ENCODE measurements at regions not wholly inside any gene's neighbourhood (a gene's known extent, or its start where the extent isn't known, plus 50 kb on each side); places are given as distances from the start of the nearest gene placed in this dataset.

DNA sequence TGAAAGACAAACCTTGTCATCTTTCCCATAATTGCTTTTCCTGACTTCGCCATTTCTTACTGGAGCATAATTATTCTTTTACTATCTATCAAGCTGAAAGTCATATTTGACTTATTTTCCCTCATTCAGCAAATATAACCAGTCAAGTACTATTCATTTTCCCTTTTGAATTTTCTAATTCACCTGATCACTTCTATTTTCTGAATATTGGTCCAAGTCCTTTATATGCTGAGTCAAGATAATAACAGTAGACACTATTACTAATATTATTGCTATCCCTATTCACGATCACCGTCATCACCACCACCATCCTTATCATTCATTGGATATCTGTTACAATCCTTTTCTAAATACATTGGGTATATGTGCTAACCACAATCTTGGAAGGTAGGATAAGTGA lies 728.0 kb downstream of the NOVA1 start:
- Mint-ChIP-seq H3K36me3 (no peaks in the 10 kb centered on the region), H3K9me3 (peaks cover 0 to 3% (median 0%) of the 10 kb centered on the region in 7 donors), H3K27me3 (no peaks in the 10 kb centered on the region), H3K4me3 (no peak overlapping the region), H3K4me1 (no peaks in the 10 kb centered on the region), H3K27ac (no peak overlapping the region)
- DNase-seq (no peak), ATAC-seq (ENCODE audit: low read depth in 2 of 2) (no peak)

DNA sequence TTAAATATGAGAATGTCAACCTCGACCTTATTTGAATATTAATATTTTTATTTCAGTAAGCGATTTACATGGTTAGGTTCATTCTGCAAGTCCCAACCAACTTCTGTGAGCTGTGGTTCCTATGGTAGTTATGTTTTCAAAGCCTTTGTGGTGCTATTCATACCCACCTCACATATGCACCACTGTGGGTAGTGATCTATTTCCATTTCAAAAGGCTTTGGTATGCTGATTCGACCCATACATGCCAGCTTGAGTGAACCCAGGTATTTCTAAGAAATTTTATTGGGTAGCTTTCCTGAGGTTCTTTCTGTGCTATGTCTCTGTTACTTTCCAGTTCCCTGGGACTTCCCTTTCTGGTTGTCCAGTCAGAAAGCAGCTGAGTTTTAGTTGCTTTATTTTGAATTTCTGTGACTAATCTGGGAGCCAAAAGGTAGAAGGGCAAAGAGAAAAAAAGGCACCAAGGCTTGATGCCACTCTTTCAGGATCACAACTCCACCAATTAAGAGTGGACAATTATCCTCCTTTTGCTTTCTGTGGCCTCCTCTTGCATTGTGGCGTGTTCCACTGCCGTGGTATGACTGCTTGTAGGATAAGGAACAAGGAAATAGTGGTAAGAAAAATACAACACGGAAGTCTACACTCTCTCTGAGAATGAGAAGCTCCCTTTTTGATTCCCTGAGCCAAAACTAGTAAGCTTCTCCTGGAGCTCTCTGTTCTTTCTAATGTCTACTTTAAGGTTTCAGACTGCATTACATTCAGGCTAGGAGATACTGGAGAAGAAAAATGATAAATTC lies 729.1 kb downstream of the NOVA1 start:
- no peak for ATAC-seq (ENCODE audit: low read depth in 2 of 2)
- Mint-ChIP-seq H3K4me1 (no peaks in the 10 kb centered on the region), H3K27me3 (no peaks in the 10 kb centered on the region), H3K36me3 (no peaks in the 10 kb centered on the region), H3K4me3 (no peak overlapping the region), H3K27ac (no peak overlapping the region), H3K9me3 (peaks cover 0 to 7% (median 0%) of the 10 kb centered on the region in 7 donors)
- DNase-seq, result no peak

DNA sequence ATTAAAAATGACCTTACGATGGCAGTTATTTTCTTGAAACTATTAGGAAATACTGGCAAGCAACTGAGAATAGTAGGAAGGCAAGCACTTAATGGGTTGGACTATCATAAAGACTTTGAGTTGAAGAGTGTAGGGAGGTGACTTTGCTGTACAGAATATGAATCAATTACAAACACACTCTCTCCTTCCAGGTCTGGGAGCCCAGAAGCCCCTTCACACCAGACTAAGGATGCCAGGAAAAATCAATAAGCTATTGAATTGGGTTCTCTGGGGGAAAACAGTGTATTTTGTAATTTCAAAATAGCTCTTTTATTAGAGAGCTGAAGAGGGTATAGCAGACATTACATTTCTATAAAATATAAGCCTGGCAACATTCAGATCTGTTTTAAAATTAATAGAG lies 736.4 kb downstream of the NOVA1 start:
- no peak for DNase-seq
- no peak overlapping the region for H3K27ac Mint-ChIP-seq
- H3K36me3 Mint-ChIP-seq, result no peaks in the 10 kb centered on the region
- H3K9me3 Mint-ChIP-seq, result peaks cover 0 to 7% (median 0%) of the 10 kb centered on the region in 7 donors
- no peak for ATAC-seq (ENCODE audit: low read depth in 2 of 2)
- H3K4me1 Mint-ChIP-seq, result no peaks in the 10 kb centered on the region
- H3K27me3 Mint-ChIP-seq, result no peaks in the 10 kb centered on the region
- no peak overlapping the region for H3K4me3 Mint-ChIP-seq

DNA sequence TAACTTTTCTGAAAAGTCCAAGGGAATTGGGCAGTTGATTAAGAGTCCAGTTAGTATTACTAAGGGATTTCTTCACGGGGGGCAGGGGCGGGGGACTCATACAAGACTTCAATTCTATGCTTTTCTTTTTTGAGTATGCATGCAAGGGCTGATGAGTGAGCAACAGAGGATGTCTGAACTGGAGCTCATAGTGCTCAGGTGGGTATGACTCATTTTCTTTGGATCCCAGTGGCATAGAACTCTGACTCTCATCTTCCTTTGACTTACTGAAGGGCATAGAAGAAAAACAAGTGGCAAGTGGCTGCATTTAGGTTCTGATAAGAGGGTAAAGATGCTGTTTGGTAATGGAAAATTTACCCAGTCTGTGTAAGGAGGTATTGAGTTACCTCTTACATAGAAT lies 749.2 kb downstream of the NOVA1 start:
- no peaks in the 10 kb centered on the region for H3K27me3 Mint-ChIP-seq
- H3K9me3 Mint-ChIP-seq, result peaks cover 0 to 5% (median 3%) of the 10 kb centered on the region in 7 donors
- no peak overlapping the region for H3K27ac Mint-ChIP-seq
- H3K4me3 Mint-ChIP-seq, result no peak overlapping the region
- DNase-seq, result no peak
- no peaks in the 10 kb centered on the region for H3K36me3 Mint-ChIP-seq
- no peak for ATAC-seq (ENCODE audit: low read depth in 2 of 2)
- no peaks in the 10 kb centered on the region for H3K4me1 Mint-ChIP-seq

DNA sequence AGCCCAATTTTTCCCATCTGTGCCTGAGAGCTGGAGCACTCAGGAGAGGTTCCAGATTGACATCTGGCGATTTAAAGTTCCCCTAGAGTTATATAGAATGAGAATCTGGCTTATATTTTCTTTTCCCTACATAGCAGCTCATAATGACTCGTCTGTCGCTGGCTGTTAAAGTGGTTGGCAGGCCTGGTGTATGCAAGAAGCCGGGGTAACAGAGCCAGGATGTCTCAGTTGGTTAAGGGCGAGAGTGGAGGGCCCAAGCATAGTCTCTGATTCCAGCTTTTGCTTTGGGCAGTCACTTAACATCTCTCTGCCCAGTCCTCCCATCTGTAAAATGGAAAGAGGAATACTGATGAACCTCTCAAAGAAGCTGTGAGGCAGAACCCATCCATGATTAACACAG lies 751.6 kb downstream of the NOVA1 start:
- Mint-ChIP-seq H3K9me3 (peaks cover 0 to 4% (median 3%) of the 10 kb centered on the region in 7 donors), H3K4me1 (no peaks in the 10 kb centered on the region)

DNA sequence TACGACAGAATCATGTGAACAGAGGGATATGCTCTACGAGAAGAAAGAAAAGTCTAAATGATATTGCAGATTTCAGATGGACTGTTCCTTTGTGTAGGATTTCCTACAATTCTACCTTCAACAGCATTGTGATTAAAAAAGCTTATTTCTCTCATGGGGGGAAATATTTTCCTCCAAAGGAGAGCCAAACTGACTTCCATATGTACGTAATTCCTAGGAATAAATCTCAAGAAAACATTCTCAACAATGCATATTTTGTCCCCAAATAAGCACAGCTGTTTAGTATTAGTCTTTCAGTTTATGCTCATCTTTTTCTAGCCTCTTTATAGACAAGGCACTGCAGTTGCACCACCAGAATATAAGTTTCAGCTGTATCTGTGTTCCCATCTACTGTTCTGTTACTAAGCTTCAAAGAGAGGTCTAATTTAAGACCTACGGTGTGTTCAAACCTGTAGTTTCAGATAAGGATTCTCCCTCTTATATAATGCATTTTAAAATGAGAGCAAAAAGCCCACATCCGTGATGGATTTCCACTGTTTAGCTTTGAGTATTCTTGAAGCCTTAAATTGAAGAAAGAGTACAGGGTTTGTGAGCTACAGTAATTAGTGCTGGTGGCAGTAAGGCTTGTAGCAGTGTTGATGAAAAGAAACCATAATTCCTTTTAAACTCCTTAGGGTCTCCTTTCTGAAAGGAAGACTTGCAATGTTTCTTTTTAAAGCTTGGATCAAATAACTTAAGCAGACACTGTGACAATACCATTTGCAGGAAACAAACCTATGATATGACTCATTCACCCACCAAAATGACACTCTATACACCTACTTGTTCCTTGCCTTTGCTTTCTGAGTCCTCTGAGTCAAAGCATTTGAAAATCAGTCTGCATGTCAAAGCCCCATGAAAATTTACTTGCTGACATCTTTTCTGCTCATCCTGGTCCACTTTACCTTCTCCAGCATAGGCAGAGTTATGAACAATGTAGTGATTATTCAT lies 754.1 kb downstream of the NOVA1 start:
- Mint-ChIP-seq H3K4me1 (no peaks in the 10 kb centered on the region), H3K36me3 (no peaks in the 10 kb centered on the region), H3K4me3 (no peak overlapping the region), H3K27me3 (no peaks in the 10 kb centered on the region), H3K27ac (no peak overlapping the region), H3K9me3 (peaks cover 0 to 3% (median 2%) of the 10 kb centered on the region in 7 donors)
- no peak for DNase-seq
- no peak for ATAC-seq (ENCODE audit: low read depth in 2 of 2)

More for the DNA sequence above, 751.6 kb downstream of the NOVA1 start:
- no peak for DNase-seq
- Mint-ChIP-seq H3K27ac (no peak overlapping the region), H3K4me3 (no peak overlapping the region), H3K36me3 (no peaks in the 10 kb centered on the region), H3K27me3 (no peaks in the 10 kb centered on the region)
- no peak for ATAC-seq (ENCODE audit: low read depth in 2 of 2)

DNA sequence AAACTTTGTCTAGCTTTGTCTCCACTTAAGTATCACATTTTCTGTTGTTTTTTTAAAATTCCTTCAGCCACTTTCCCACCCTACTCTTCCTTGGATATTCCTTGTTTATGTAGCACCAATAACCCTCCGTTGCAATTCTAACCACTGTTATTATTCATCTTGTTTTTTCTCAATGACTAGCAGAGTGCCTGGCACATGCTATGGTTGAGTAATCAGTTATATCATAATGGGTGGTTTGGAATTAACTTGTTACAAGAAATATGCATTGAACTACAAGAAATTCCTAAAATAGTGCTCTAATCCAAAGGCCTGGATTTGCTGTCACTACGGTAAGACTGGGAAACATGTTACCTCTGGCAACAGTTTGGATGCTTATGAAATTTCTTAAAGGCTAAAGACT lies 756.6 kb downstream of the NOVA1 start:
- no peak for ATAC-seq (ENCODE audit: low read depth in 2 of 2)
- no peaks in the 10 kb centered on the region for H3K27me3 Mint-ChIP-seq
- peaks cover 0 to 4% (median 0%) of the 10 kb centered on the region in 7 donors for H3K9me3 Mint-ChIP-seq
- DNase-seq, result no peak
- no peaks in the 10 kb centered on the region for H3K36me3 Mint-ChIP-seq
- H3K4me3 Mint-ChIP-seq, result no peak overlapping the region
- H3K27ac Mint-ChIP-seq, result no peak overlapping the region
- H3K4me1 Mint-ChIP-seq, result no peaks in the 10 kb centered on the region

DNA sequence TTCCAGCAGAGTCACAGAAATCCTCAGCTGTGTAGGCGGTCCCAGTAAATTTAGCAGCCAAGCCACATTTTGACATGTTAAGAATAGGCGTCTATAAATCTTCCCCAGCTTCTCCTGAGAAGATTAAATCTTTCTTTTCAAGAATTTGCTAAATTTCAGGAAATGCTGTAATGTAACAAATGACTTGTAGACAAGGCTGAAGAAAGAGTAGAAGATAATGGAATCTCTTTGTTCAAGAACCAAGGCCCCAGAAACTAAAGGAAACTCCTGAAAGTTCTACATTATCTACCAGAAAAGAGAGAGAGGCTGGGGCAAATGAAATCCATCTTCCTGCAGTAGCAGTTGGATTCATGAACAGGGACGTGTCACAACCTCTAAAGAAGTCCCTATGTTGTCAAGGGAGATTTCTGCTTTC lies 760.3 kb downstream of the NOVA1 start:
- ATAC-seq (ENCODE audit: low read depth in 2 of 2) (no peak), DNase-seq (no peak)
- peaks cover 0 to 4% (median 0%) of the 10 kb centered on the region in 7 donors for H3K9me3 Mint-ChIP-seq
- no peak overlapping the region for H3K4me3 Mint-ChIP-seq
- no peaks in the 10 kb centered on the region for H3K4me1 Mint-ChIP-seq
- no peaks in the 10 kb centered on the region for H3K36me3 Mint-ChIP-seq
- H3K27ac Mint-ChIP-seq, result no peak overlapping the region
- H3K27me3 Mint-ChIP-seq, result no peaks in the 10 kb centered on the region

DNA sequence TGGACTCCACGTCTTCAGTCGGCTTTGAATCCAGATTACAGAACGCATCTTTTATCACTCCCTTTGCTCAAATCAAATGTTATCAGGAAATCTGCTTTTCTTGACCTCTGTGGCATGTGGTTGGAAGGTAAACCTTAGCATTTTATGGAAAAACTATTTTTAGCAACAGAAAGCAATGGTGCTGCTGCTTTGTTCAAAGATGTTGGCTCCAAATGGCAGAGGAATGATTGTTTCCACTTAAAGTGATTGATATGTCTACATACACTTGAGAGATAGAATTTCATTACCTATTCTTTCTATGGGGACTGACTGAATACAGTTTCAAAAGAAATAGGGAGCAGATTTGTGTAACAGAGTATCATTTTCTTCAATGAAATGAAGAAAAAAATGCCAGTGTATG lies 761.2 kb downstream of the NOVA1 start:
- Mint-ChIP-seq H3K36me3 (no peaks in the 10 kb centered on the region), H3K4me3 (no peak overlapping the region), H3K27me3 (no peaks in the 10 kb centered on the region), H3K9me3 (peaks cover 0 to 4% (median 0%) of the 10 kb centered on the region in 7 donors), H3K27ac (no peak overlapping the region), H3K4me1 (no peaks in the 10 kb centered on the region)
- DNase-seq (no peak), ATAC-seq (ENCODE audit: low read depth in 2 of 2) (no peak)

DNA sequence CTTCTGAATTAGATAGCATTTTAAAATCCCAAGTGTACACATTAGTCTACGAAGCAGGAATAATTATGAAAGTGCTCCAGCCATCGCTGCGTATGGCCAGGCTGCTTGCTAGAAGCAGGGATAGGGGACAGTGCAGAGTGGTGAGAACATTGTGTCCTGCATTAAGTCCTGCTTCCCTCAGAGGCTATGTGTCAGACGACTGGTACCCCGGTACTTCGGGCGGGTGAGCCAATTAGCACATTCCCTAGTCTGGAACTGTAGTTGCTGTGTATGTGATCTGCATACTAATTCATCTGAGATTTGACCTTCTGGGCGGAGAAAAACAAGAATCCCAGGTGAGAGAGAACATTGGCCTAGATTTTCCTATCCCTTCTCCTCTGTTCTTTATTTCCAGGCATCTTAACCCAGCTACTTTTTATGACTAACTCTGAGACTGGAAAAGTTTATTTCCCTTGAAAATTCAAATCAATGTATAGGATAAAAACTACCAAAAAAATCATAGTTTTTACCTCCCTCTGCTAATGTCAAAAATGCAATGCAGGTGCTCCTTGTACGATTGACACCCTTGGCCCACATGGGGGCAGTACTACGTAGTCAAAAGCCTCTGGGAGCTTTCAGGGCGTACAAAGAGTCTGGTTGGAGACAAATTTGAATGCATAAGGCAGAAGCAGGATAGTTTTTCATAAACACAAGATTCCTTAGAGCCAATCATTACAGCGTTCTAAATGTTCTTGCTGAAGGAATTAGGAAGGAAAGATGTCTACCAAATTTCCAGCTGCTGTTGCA lies 764.3 kb downstream of the NOVA1 start:
- Mint-ChIP-seq H3K4me1 (no peaks in the 10 kb centered on the region), H3K36me3 (no peaks in the 10 kb centered on the region), H3K27me3 (no peaks in the 10 kb centered on the region), H3K4me3 (no peak overlapping the region), H3K9me3 (peaks cover 0 to 4% (median 0%) of the 10 kb centered on the region in 7 donors), H3K27ac (no peak overlapping the region)
- ATAC-seq (ENCODE audit: low read depth in 2 of 2) (no peak), DNase-seq (no peak)

DNA sequence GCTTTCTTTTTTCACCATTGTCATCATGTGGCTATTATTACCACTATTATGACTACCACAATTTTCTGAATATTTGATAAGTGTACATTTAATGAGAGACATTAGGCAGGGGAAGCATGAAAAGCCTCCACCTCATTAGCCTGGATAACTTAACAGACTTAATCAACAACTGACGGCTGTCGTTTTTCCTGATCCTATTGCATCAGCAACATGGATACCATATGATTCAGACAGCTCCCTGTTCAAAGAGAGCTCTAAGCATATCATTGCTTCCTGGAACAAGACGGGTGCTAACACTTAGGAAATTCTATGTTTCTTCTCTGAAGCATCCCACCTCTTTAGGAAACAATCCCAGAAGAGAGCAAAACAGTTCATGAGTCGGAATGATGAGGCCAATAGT lies 765.2 kb downstream of the NOVA1 start:
- Mint-ChIP-seq H3K4me1 (no peaks in the 10 kb centered on the region), H3K9me3 (peaks cover 0 to 3% (median 0%) of the 10 kb centered on the region in 7 donors), H3K36me3 (no peaks in the 10 kb centered on the region), H3K27ac (no peak overlapping the region), H3K27me3 (no peaks in the 10 kb centered on the region), H3K4me3 (no peak overlapping the region)
- DNase-seq (no peak), ATAC-seq (ENCODE audit: low read depth in 2 of 2) (no peak)

DNA sequence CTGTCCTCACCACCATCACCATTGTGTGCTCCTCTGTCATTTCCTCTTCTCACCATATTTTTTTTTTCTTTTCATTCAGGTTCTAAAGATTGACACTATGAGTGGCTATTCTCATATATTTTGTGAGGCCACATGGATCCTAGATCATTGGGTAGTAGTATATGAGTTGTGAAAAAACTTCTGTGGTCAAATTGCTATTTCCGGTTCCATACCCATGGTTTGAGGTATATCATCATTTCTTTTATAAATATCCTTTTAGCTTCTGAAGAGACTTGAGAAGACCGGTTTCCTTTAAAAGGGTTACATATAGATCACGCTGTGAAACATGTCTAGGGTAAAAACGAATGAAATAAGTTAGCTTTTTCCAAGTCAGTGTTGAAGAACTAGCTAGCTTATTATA lies 769.3 kb downstream of the NOVA1 start:
- H3K27me3 Mint-ChIP-seq, result no peaks in the 10 kb centered on the region
- H3K4me3 Mint-ChIP-seq, result no peak overlapping the region
- H3K9me3 Mint-ChIP-seq, result peaks cover 0 to 5% (median 0%) of the 10 kb centered on the region in 7 donors
- no peak for ATAC-seq (ENCODE audit: low read depth in 2 of 2)
- H3K4me1 Mint-ChIP-seq, result no peaks in the 10 kb centered on the region
- no peaks in the 10 kb centered on the region for H3K36me3 Mint-ChIP-seq
- DNase-seq, result no peak
- no peak overlapping the region for H3K27ac Mint-ChIP-seq

DNA sequence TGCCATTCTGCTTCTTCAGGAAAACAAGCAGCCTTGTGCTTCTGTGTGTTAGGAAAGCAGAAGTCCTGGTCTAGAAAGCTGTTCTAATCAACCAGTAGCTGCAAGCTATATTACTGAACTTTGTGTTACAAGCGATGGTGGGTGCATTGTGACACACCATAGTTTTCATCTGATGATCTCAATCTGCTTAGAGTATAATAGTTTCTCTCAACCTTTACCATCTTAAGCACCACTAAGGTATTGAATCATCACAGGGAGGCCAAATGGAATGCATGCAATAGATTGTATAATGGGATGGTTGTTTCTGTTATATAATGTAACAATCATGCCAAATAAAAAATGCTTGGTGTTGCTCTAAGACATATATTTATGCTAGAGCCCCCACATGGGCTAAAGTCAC lies 771.7 kb downstream of the NOVA1 start:
- ATAC-seq (ENCODE audit: low read depth in 2 of 2), result no peak
- Mint-ChIP-seq H3K27me3 (no peaks in the 10 kb centered on the region), H3K27ac (no peak overlapping the region), H3K4me1 (no peaks in the 10 kb centered on the region), H3K36me3 (no peaks in the 10 kb centered on the region), H3K9me3 (peaks cover 0 to 7% (median 1%) of the 10 kb centered on the region in 7 donors), H3K4me3 (no peak overlapping the region)
- DNase-seq, result no peak

All from naive B cell (primary cell).